ENCODE measurements at regions not wholly inside any gene's neighbourhood (a gene's known extent, or its start where the extent isn't known, plus 50 kb on each side); places are given as distances from the start of the nearest gene placed in this dataset.
A peak's percentile ranks its signal among the peaks of the same experiment; 100 is the strongest.

- no peak overlapping the region for H3K4me3 ChIP-seq (ENCODE audit: low read length)
- TF ChIP-seq CTCF (IDR thresholded peaks at IDR 0.05; ENCODE audit: insufficient read depth, low read depth, low read length, missing control alignments): no peak
- no peak for DNase-seq (ENCODE audit: low read depth)
Measured at GRCh38 chr20:40054311-40054710, 634.7 kb downstream of the MAFB start.

- TF ChIP-seq CTCF (IDR thresholded peaks at IDR 0.05; ENCODE audit: insufficient read depth, low read depth, low read length, missing control alignments): no peak
- H3K4me3 ChIP-seq (ENCODE audit: low read length): no peak overlapping the region
Measured at GRCh38 chr20:40050596-40050995, 638.4 kb downstream of the MAFB start.

GRCh38 chr20:40049854-40050253 lies 639.2 kb downstream of the MAFB start:
- H3K4me3 ChIP-seq (ENCODE audit: low read length): no peak overlapping the region
- TF ChIP-seq CTCF (IDR thresholded peaks at IDR 0.05; ENCODE audit: insufficient read depth, low read depth, low read length, missing control alignments): no peak

More at GRCh38 chr20:40050596-40050995, 638.4 kb downstream of the MAFB start:
- peak; percentile 66 for DNase-seq (ENCODE audit: low read depth)

GRCh38 chr20:40046703-40047102 lies 642.3 kb downstream of the MAFB start:
- no peak overlapping the region for H3K4me3 ChIP-seq (ENCODE audit: low read length)
- TF ChIP-seq CTCF (IDR thresholded peaks at IDR 0.05; ENCODE audit: insufficient read depth, low read depth, low read length, missing control alignments): no peak
- DNase-seq (ENCODE audit: low read depth): no peak

More at GRCh38 chr20:40049854-40050253, 639.2 kb downstream of the MAFB start:
- DNase-seq (ENCODE audit: low read depth): no peak

- no peak for DNase-seq (ENCODE audit: low read depth)
Measured at GRCh38 chr20:40037511-40037910, 651.5 kb downstream of the MAFB start.

GRCh38 chr20:40029589-40029988 lies 659.4 kb downstream of the MAFB start:
- TF ChIP-seq CTCF (IDR thresholded peaks at IDR 0.05; ENCODE audit: insufficient read depth, low read depth, low read length, missing control alignments): no peak
- DNase-seq (ENCODE audit: low read depth): no peak
- no peak overlapping the region for H3K4me3 ChIP-seq (ENCODE audit: low read length)

More at GRCh38 chr20:40037511-40037910, 651.5 kb downstream of the MAFB start:
- no peak overlapping the region for H3K4me3 ChIP-seq (ENCODE audit: low read length)
- TF ChIP-seq CTCF (IDR thresholded peaks at IDR 0.05; ENCODE audit: insufficient read depth, low read depth, low read length, missing control alignments): no peak

- TF ChIP-seq CTCF (IDR thresholded peaks at IDR 0.05; ENCODE audit: insufficient read depth, low read depth, low read length, missing control alignments): no peak
- no peak for DNase-seq (ENCODE audit: low read depth)
- H3K4me3 ChIP-seq (ENCODE audit: low read length): no peak overlapping the region
Measured at GRCh38 chr20:40019510-40019909, 669.5 kb downstream of the MAFB start.

All from epithelial cell of esophagus (primary cell).